Progenitor cell of endocrine pancreas (in vitro differentiated cells): ENCODE measurements at regions not wholly inside any gene's neighbourhood (a gene's known extent, or its start where the extent isn't known, plus 50 kb on each side); places are given as distances from the start of the nearest gene placed in this dataset.

ENCODE experiments used
- DNase-seq: peaks from one replicate; pipeline ENCODE4 v3.0.0; 2021; ENCODE audit warnings: low spot score; ENCODE audit not compliant: unreplicated experiment
- H3K27ac Mint-ChIP-seq: 2 replicates; pipeline ENCODE4 v1.8.0; 2021; ENCODE audit warnings: mild to moderate bottlenecking, moderate library complexity, mixed read lengths
- H3K27me3 Mint-ChIP-seq: 2 replicates; pipeline ENCODE4 v1.8.0; 2021; ENCODE audit warnings: mixed read lengths
- H3K36me3 Mint-ChIP-seq: 2 replicates; pipeline ENCODE4 v1.8.0; 2022; ENCODE audit warnings: mixed read lengths; ENCODE audit not compliant: insufficient read depth
- H3K4me1 Mint-ChIP-seq: 2 replicates; pipeline ENCODE4 v1.8.0; 2021; ENCODE audit warnings: low read depth, mixed read lengths
- H3K4me3 Mint-ChIP-seq: 2 replicates; pipeline ENCODE4 v1.8.0; 2021; ENCODE audit warnings: low read depth, mild to moderate bottlenecking, moderate library complexity, mixed read lengths
- H3K9me3 Mint-ChIP-seq: 2 replicates; pipeline ENCODE4 v1.8.0; 2021; ENCODE audit warnings: low read depth, mixed read lengths
- TF ChIP-seq, protein P1 (sequence below): fragments of 200-600 bp; sonication (generic); IDR thresholded peaks from one replicate; pipeline ENCODE4 v1.5.0; 2021; ENCODE audit warnings: antibody characterized with exemption, mild to moderate bottlenecking; ENCODE audit not compliant: unreplicated experiment

- Mint-ChIP-seq H3K27ac (peak overlapping the region; percentile 92), H3K4me3 (no peak overlapping the region), H3K9me3 (no peaks in the 10 kb centered on the region), H3K27me3 (no peaks in the 10 kb centered on the region), H3K36me3 (no peaks in the 10 kb centered on the region), H3K4me1 (peaks cover 38% of the 10 kb centered on the region)
- no peak for DNase-seq
- TF ChIP-seq, protein P1, sequence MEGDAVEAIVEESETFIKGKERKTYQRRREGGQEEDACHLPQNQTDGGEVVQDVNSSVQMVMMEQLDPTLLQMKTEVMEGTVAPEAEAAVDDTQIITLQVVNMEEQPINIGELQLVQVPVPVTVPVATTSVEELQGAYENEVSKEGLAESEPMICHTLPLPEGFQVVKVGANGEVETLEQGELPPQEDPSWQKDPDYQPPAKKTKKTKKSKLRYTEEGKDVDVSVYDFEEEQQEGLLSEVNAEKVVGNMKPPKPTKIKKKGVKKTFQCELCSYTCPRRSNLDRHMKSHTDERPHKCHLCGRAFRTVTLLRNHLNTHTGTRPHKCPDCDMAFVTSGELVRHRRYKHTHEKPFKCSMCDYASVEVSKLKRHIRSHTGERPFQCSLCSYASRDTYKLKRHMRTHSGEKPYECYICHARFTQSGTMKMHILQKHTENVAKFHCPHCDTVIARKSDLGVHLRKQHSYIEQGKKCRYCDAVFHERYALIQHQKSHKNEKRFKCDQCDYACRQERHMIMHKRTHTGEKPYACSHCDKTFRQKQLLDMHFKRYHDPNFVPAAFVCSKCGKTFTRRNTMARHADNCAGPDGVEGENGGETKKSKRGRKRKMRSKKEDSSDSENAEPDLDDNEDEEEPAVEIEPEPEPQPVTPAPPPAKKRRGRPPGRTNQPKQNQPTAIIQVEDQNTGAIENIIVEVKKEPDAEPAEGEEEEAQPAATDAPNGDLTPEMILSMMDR: no peak
Measured at GRCh38 chr2:215711471-215712034, 275.7 kb upstream of the FN1 start.

- H3K36me3 Mint-ChIP-seq: no peaks in the 10 kb centered on the region
- H3K4me1 Mint-ChIP-seq: peaks cover 33% of the 10 kb centered on the region
- no peak overlapping the region for H3K27ac Mint-ChIP-seq
- TF ChIP-seq, protein P1: no peak
- no peaks in the 10 kb centered on the region for H3K9me3 Mint-ChIP-seq
- no peak overlapping the region for H3K4me3 Mint-ChIP-seq
- no peaks in the 10 kb centered on the region for H3K27me3 Mint-ChIP-seq
- DNase-seq: no peak
Measured at GRCh38 chr2:215707608-215708007, 271.7 kb upstream of the FN1 start.

- DNase-seq: no peak
- H3K27ac Mint-ChIP-seq: no peak overlapping the region
- H3K4me1 Mint-ChIP-seq: peaks cover 24% of the 10 kb centered on the region
- no peaks in the 10 kb centered on the region for H3K9me3 Mint-ChIP-seq
- no peaks in the 10 kb centered on the region for H3K27me3 Mint-ChIP-seq
- H3K4me3 Mint-ChIP-seq: no peak overlapping the region
- TF ChIP-seq, protein P1: no peak
- H3K36me3 Mint-ChIP-seq: no peaks in the 10 kb centered on the region
Measured at GRCh38 chr2:215705771-215706361, 270.0 kb upstream of the FN1 start.

DNA sequence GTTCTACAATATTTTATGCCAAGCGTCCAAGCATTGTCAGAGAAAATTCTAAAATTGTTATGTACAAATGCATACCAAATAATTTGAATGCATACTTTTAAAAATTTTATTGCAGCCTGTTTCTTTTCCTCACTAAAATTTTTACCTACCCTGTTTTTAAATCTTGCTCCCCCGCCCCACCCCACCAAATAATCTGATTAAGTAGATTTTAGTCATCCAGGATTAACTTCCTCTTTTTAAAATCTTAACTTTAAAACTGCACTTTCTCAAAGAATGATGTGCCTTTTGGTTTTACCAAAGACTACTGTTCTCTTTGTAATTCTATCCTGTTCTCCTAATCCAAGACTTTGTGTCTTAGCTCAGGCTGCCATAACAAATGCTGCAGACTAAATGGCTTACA is 269.4 kb upstream of the FN1 start:
- no peak overlapping the region for H3K27ac Mint-ChIP-seq

DNA sequence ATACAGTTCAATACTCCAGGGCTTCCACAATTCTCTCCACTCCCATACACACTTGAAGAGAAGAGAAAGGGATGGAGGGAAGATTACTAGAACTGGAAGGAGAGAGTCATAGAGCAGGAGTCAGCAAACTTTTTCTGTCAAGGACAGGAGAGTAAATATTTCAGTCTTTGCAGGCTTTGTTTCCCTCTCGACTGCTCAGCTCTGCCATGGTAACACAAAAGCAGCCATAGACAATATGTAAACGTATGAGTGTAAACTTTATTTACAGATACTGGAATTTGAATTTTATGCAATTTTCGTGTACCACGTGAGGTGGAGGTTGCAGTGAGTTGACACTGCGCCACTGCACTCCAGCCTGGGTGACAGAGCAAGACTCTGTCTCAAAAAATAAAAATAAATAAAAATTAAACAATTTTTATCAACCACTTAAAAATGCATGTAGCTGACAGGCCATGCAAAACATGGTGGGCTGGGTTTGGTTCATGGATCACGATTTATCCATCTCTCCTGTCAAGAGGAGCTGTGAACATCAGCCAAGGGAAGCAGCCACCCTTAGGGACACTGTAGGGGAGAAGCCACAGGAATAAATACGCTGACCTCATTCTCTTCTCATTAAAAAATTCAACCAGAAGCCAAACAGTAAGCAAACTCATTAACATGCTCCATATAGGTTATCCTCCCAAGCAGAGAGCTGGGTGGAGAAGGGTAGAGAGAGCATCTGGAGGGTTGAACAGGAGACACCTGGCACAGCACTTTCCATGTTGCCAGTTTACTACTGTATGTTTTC is 266.4 kb upstream of the FN1 start:
- H3K4me1 Mint-ChIP-seq: peaks cover 13% of the 10 kb centered on the region

More for the DNA sequence above, 269.4 kb upstream of the FN1 start:
- Mint-ChIP-seq H3K36me3 (no peaks in the 10 kb centered on the region), H3K27me3 (no peaks in the 10 kb centered on the region), H3K9me3 (no peaks in the 10 kb centered on the region), H3K4me1 (peaks cover 24% of the 10 kb centered on the region), H3K4me3 (no peak overlapping the region)
- TF ChIP-seq, protein P1: no peak
- DNase-seq: no peak

More for the DNA sequence above, 266.4 kb upstream of the FN1 start:
- peak overlapping the region; percentile 4 for H3K27ac Mint-ChIP-seq
- H3K27me3 Mint-ChIP-seq: no peaks in the 10 kb centered on the region
- peaks cover 3% of the 10 kb centered on the region for H3K36me3 Mint-ChIP-seq
- peaks cover 12% of the 10 kb centered on the region for H3K9me3 Mint-ChIP-seq
- DNase-seq: no peak
- no peak overlapping the region for H3K4me3 Mint-ChIP-seq
- TF ChIP-seq, protein P1: no peak
